IMR-90 (cell line): ENCODE measurements at regions not wholly inside any gene's neighbourhood (a gene's known extent, or its start where the extent isn't known, plus 50 kb on each side); places are given as distances from the start of the nearest gene placed in this dataset.

Experiments
- ATAC-seq: fragments of 200-7000 bp; cut with Tn5 transposase; 2 replicates; pipeline ENCODE4 v1.9.1; 2020; ENCODE audit warnings: low read depth, mild to moderate bottlenecking, moderate library complexity
- BruUV-seq: library from RNA; stranded (reverse); fragments of 400-500 nt; replicated peaks from 2 replicates; lab custom pipeline; 2021; lab: Mats Ljungman, UMichigan
- CTCF ChIA-PET: fragments of 300-600 bp; formaldehyde crosslinking; extraction: SDS; loops from one replicate; lab custom pipeline; 2021; ENCODE audit warnings: antibody characterized with exemption; lab: Yijun Ruan, JAX
- POLR2A ChIA-PET: fragments of 300-600 bp; sonication (Branson Sonifier 250); formaldehyde crosslinking; loops from one replicate; lab custom pipeline; 2022; ENCODE audit warnings: antibody characterized with exemption; ENCODE audit not compliant: unreplicated experiment; lab: Charles Lee
- DNase-seq: peaks from one replicate; pipeline ENCODE4 v3.0.0; 2013
- H2AFZ ChIP-seq: replicated peaks from 2 replicates; pipeline ENCODE3; 2013; ENCODE audit warnings: low read length, mild to moderate bottlenecking; ENCODE audit not compliant: poor library complexity
- H2AK5ac ChIP-seq: 2 replicates; pipeline ENCODE4 v1.6.1; 2013; ENCODE audit warnings: low read depth, low read length, inconsistent platforms
- H2AK9ac ChIP-seq: replicated peaks from 2 replicates; pipeline ENCODE3; 2013; ENCODE audit warnings: mild to moderate bottlenecking, low read depth, low read length, moderate library complexity; ENCODE audit not compliant: poor library complexity
- H2BK120ac ChIP-seq: 2 replicates; pipeline ENCODE4 v1.6.1; 2013; ENCODE audit warnings: low read depth, low read length, inconsistent platforms
- H2BK15ac ChIP-seq: 3 replicates; pipeline ENCODE4 v1.6.1; 2013; ENCODE audit warnings: low read depth, low read length, inconsistent platforms
- H2BK20ac ChIP-seq: 2 replicates; pipeline ENCODE4 v1.6.1; 2013; ENCODE audit warnings: low read depth, mild to moderate bottlenecking, inconsistent platforms, low read length, moderate library complexity
- H2BK5ac ChIP-seq: 2 replicates; pipeline ENCODE4 v1.6.1; 2013; ENCODE audit warnings: mild to moderate bottlenecking, low read depth, low read length, inconsistent platforms; ENCODE audit not compliant: poor library complexity, severe bottlenecking
- H3K14ac ChIP-seq: replicated peaks from 2 replicates; pipeline ENCODE4 v1.6.1; 2013; ENCODE audit warnings: low read depth, low read length, inconsistent platforms
- H3K18ac ChIP-seq: 2 replicates; pipeline ENCODE4 v1.6.1; 2013; ENCODE audit warnings: low read depth, low read length, control low read depth
- H3K23ac ChIP-seq: 2 replicates; pipeline ENCODE4 v1.6.1; 2013; ENCODE audit warnings: low read depth, low read length, inconsistent platforms
- H3K27ac ChIP-seq: 2 replicates; pipeline ENCODE4 v1.5.1; 2013; ENCODE audit warnings: mild to moderate bottlenecking, control low read depth, low read length; ENCODE audit not compliant: insufficient read depth
- H3K27me3 ChIP-seq: 2 replicates; pipeline ENCODE4 v1.6.1; 2013; ENCODE audit warnings: low read length; ENCODE audit not compliant: control insufficient read depth, insufficient read depth
- H3K36me3 ChIP-seq: 2 replicates; pipeline ENCODE4 v1.6.1; 2013; ENCODE audit warnings: low read length, mixed read lengths; ENCODE audit not compliant: control insufficient read depth, insufficient read depth
- H3K4ac ChIP-seq: 2 replicates; pipeline ENCODE4 v1.6.1; 2013; ENCODE audit warnings: low read depth, low read length, inconsistent platforms
- H3K4me1 ChIP-seq: 2 replicates; pipeline ENCODE4 v1.6.1; 2013; ENCODE audit warnings: low read length, mixed read lengths; ENCODE audit not compliant: control insufficient read depth, insufficient read depth
- H3K4me2 ChIP-seq: 2 replicates; pipeline ENCODE4 v1.6.1; 2013; ENCODE audit warnings: low read depth, mild to moderate bottlenecking, control low read depth, low read length, moderate library complexity
- H3K4me3 ChIP-seq: 2 replicates; pipeline ENCODE4 v1.5.1; 2013; ENCODE audit warnings: low read depth, mild to moderate bottlenecking, control low read depth, low read length, moderate library complexity; ENCODE audit not compliant: insufficient read depth
- H3K56ac ChIP-seq: 2 replicates; pipeline ENCODE4 v1.6.1; 2013; ENCODE audit warnings: low read length, inconsistent platforms; ENCODE audit not compliant: insufficient read depth; ENCODE audit errors: extremely low read depth
- H3K79me1 ChIP-seq, 2 experiments: 2 replicates each; pipeline ENCODE4 v1.6.1; 2013; ENCODE audit warnings: low read length in 2 of 2, inconsistent platforms in 1 of 2, low read depth in 1 of 2
- H3K9ac ChIP-seq: 2 replicates; pipeline ENCODE4 v1.6.1; 2013; ENCODE audit warnings: low read depth, low read length, control low read depth
- H3K9me1 ChIP-seq: 2 replicates; pipeline ENCODE4 v1.6.1; 2013; ENCODE audit warnings: low read length, inconsistent platforms; ENCODE audit not compliant: insufficient read depth
- H3K9me3 ChIP-seq: 2 replicates; pipeline ENCODE4 v1.6.1; 2013; ENCODE audit warnings: low read length; ENCODE audit not compliant: control insufficient read depth, insufficient read depth
- H4K20me1 ChIP-seq: 2 replicates; pipeline ENCODE4 v1.6.1; 2013; ENCODE audit warnings: low read length, inconsistent platforms; ENCODE audit not compliant: insufficient read depth
- H4K5ac ChIP-seq: 2 replicates; pipeline ENCODE4 v1.6.1; 2013; ENCODE audit warnings: mild to moderate bottlenecking, low read depth, low read length, control low read depth
- H4K8ac ChIP-seq, 2 experiments: 2 replicates each; pipeline ENCODE4 v1.6.1; 2013; ENCODE audit warnings: low read depth in 2 of 2, low read length in 2 of 2, control low read depth in 1 of 2, inconsistent platforms in 1 of 2
- H4K91ac ChIP-seq: 2 replicates; pipeline ENCODE4 v1.6.1; 2013; ENCODE audit warnings: low read depth, low read length, inconsistent platforms; ENCODE audit not compliant: insufficient read depth
- CEBPB ChIP-seq: IDR thresholded peaks from 2 replicates; pipeline ENCODE4 v1.6.1; 2012; ENCODE audit warnings: low read depth, low read length, improper control_type of control experiment
- CHD1 ChIP-seq: IDR thresholded peaks from 2 replicates; pipeline ENCODE4 v1.6.1; 2012; ENCODE audit warnings: low read depth, low read length, improper control_type of control experiment
- FOS ChIP-seq: fragments of 150-350 bp; IDR thresholded peaks from 2 replicates; pipeline ENCODE4 v1.6.1; 2016; ENCODE audit warnings: low read depth, low read length
- MAFK ChIP-seq: IDR thresholded peaks from 2 replicates; pipeline ENCODE4 v1.6.1; 2012; ENCODE audit warnings: low read depth, low read length, improper control_type of control experiment
- RAD21 ChIP-seq: IDR thresholded peaks from 2 replicates; pipeline ENCODE4 v1.6.1; 2012; ENCODE audit warnings: low read length, improper control_type of control experiment
- WGBS, 2 experiments: methylation state at CpG; one replicate each; pipeline versions ENCODE4 v1.1.5 to v1.1.7; 2013; ENCODE audit warnings: missing lambda C conversion rate in 2 of 2; ENCODE audit not compliant: insufficient read length in 1 of 2; ENCODE audit errors: extremely low coverage in 2 of 2; 5-methylcytosine and 5-hydroxymethylcytosine counted together
- dilution Hi-C: fragments of 300-500 bp; cut with HindIII; formaldehyde crosslinking; loops from one replicate; pipeline ENCODE4 v1.14.3; 2018; ENCODE audit warnings: low sequenced_read_pairs; ENCODE audit not compliant: unreplicated experiment
- in situ Hi-C: fragments of 300-500 bp; cut with MboI; formaldehyde crosslinking; loops from 3 replicates; pipeline ENCODE4 v1.14.3; 2019; ENCODE audit warnings: low sequenced_read_pairs, inconsistent platforms, mixed read lengths
- intact Hi-C: fragments of 100-400 bp; cut with micrococcal nuclease; formaldehyde crosslinking; loops from 2 replicates; pipeline ENCODE4 v1.10.0; 2022

- ATAC-seq (no peak), DNase-seq (no peak)
- no peaks in the 10 kb centered on the region for H3K27me3 ChIP-seq
- H2AFZ ChIP-seq: no peak overlapping the region
- H3K79me1 ChIP-seq: no peaks in the 10 kb centered on the region
- intact Hi-C loops: loop anchor here (10.0 kb wide), 1 partner anchor 64 kb away; no protein-coding TSS in a partner anchor
- H3K9me1 ChIP-seq: no peaks in the 10 kb centered on the region
- 36% methylated on average over 3 of the region's 4 CpGs; no CpG with 5 or more reads in 1 of the 2 experiments for WGBS, 2 experiments
- in situ Hi-C loops: no loop called here
- no peak overlapping the region for H2BK5ac ChIP-seq
- no peak overlapping the region for H4K5ac ChIP-seq
- H4K91ac ChIP-seq: no peak overlapping the region
- H3K23ac ChIP-seq: no peak overlapping the region
- no peaks in the 10 kb centered on the region for H4K20me1 ChIP-seq
- H3K56ac ChIP-seq: no peak overlapping the region
- no peak overlapping the region for H3K14ac ChIP-seq
- no peak overlapping the region for H3K9ac ChIP-seq
- H3K4me3 ChIP-seq: no peak overlapping the region
- H3K18ac ChIP-seq: no peak overlapping the region
- H2AK5ac ChIP-seq: no peak overlapping the region
- no peak overlapping the region for H2BK15ac ChIP-seq
- H3K36me3 ChIP-seq: no peaks in the 10 kb centered on the region
- no TSS peak for BruUV-seq
- H3K27ac ChIP-seq: no peak overlapping the region
- TF ChIP-seq CEBPB (no peak), MAFK (no peak), RAD21 (no peak), FOS (no peak), CHD1 (no peak)
- ChIA-PET POLR2A (no interaction called here), CTCF (no interaction called here)
- no peaks in the 10 kb centered on the region for H3K9me3 ChIP-seq
- no peaks in the 10 kb centered on the region for H3K4me1 ChIP-seq
- no peak overlapping the region for H4K8ac ChIP-seq
- H3K4me2 ChIP-seq: no peak overlapping the region
- no peak overlapping the region for H2BK120ac ChIP-seq
- dilution Hi-C loops: no loop called here
- H2BK20ac ChIP-seq: no peak overlapping the region
- no peak overlapping the region for H2AK9ac ChIP-seq
- H3K4ac ChIP-seq: no peak overlapping the region
Measured at GRCh38 chr18:28359176-28359575, 182.2 kb upstream of the CDH2 start.
